NCI-H2029 treated with DMSO at 0.1 percent for 48 hours (cell line): ENCODE measurements at regions not wholly inside any gene's neighbourhood (a gene's known extent, or its start where the extent isn't known, plus 50 kb on each side); places are given as distances from the start of the nearest gene placed in this dataset.
A peak's percentile ranks its signal among the peaks of the same experiment; 100 is the strongest.

Source experiments
- DNase-seq: peaks from one replicate; lab custom pipeline; 2025; lab: John Stamatoyannopoulos, UW

GRCh38 chr19:46944918-46945628 is 74.6 kb upstream of the NPAS1 start:
- peak; percentile 42 for DNase-seq

GRCh38 chr19:46945694-46946489 is 73.7 kb upstream of the NPAS1 start:
- DNase-seq = no peak

- DNase-seq = no peak
Observed at GRCh38 chr19:46946611-46947238, 72.9 kb upstream of the NPAS1 start.

GRCh38 chr19:46947866-46948265 is 71.8 kb upstream of the NPAS1 start:
- DNase-seq = no peak

- no peak for DNase-seq
Observed at GRCh38 chr19:46950526-46951170, 69.0 kb upstream of the NPAS1 start.

GRCh38 chr19:46951171-46951986 is 68.3 kb upstream of the NPAS1 start:
- no peak for DNase-seq

GRCh38 chr19:46952874-46953273 is 66.8 kb upstream of the NPAS1 start:
- no peak for DNase-seq

GRCh38 chr19:46953955-46954501 is 65.6 kb upstream of the NPAS1 start:
- DNase-seq = no peak

- peak; percentile 7 for DNase-seq
Observed at GRCh38 chr19:46954502-46954992, 65.1 kb upstream of the NPAS1 start.

- no peak for DNase-seq
Observed at GRCh38 chr19:46954993-46955812, 64.4 kb upstream of the NPAS1 start.

GRCh38 chr19:46955813-46956371 is 63.7 kb upstream of the NPAS1 start:
- DNase-seq = no peak

GRCh38 chr19:46958532-46958931 is 61.1 kb upstream of the NPAS1 start:
- no peak for DNase-seq

- DNase-seq = no peak
Observed at GRCh38 chr19:46959894-46960556, 59.6 kb upstream of the NPAS1 start.

GRCh38 chr19:46962030-46962570 is 57.5 kb upstream of the NPAS1 start:
- no peak for DNase-seq

- DNase-seq = no peak
Observed at GRCh38 chr19:46963093-46963734, 56.4 kb upstream of the NPAS1 start.

GRCh38 chr19:46967578-46968032 is 52.0 kb upstream of the NPAS1 start:
- DNase-seq = no peak
